ENCODE measurements at regions not wholly inside any gene's neighbourhood (a gene's known extent, or its start where the extent isn't known, plus 50 kb on each side); places are given as distances from the start of the nearest gene placed in this dataset.

- TF ChIP-seq CTCF (IDR thresholded peaks at IDR 0.05; ENCODE audit: low read depth, low read length, missing input control) = no peak
- TF ChIP-seq RAD21 (IDR thresholded peaks at IDR 0.05) = no peak
- TF ChIP-seq, protein P1, sequence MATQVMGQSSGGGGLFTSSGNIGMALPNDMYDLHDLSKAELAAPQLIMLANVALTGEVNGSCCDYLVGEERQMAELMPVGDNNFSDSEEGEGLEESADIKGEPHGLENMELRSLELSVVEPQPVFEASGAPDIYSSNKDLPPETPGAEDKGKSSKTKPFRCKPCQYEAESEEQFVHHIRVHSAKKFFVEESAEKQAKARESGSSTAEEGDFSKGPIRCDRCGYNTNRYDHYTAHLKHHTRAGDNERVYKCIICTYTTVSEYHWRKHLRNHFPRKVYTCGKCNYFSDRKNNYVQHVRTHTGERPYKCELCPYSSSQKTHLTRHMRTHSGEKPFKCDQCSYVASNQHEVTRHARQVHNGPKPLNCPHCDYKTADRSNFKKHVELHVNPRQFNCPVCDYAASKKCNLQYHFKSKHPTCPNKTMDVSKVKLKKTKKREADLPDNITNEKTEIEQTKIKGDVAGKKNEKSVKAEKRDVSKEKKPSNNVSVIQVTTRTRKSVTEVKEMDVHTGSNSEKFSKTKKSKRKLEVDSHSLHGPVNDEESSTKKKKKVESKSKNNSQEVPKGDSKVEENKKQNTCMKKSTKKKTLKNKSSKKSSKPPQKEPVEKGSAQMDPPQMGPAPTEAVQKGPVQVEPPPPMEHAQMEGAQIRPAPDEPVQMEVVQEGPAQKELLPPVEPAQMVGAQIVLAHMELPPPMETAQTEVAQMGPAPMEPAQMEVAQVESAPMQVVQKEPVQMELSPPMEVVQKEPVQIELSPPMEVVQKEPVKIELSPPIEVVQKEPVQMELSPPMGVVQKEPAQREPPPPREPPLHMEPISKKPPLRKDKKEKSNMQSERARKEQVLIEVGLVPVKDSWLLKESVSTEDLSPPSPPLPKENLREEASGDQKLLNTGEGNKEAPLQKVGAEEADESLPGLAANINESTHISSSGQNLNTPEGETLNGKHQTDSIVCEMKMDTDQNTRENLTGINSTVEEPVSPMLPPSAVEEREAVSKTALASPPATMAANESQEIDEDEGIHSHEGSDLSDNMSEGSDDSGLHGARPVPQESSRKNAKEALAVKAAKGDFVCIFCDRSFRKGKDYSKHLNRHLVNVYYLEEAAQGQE (IDR thresholded peaks at IDR 0.05) = no peak
- no peak for TF ChIP-seq EGR1 (IDR thresholded peaks at IDR 0.05; ENCODE audit: low read depth in 2 of 2)
- no peak for TF ChIP-seq SP1 (IDR thresholded peaks at IDR 0.05)
- no peak for TF ChIP-seq ZBTB33 (IDR thresholded peaks at IDR 0.05)
- TF ChIP-seq YY1 (IDR thresholded peaks at IDR 0.05) = no peak
- no peak for TF ChIP-seq GABPA (IDR thresholded peaks at IDR 0.05 in 1 of 2, conservative IDR thresholded peaks at IDR 0.05 in 1 of 2)
- TF ChIP-seq HNF4A (conservative IDR thresholded peaks at IDR 0.05) = no peak
- TF ChIP-seq, protein P2, sequence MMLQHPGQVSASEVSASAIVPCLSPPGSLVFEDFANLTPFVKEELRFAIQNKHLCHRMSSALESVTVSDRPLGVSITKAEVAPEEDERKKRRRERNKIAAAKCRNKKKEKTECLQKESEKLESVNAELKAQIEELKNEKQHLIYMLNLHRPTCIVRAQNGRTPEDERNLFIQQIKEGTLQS (IDR thresholded peaks at IDR 0.05) = no peak
Measured at GRCh38 chr1:64401285-64401684, 68.6 kb upstream of the CACHD1 start.
